ENCODE measurements at regions not wholly inside any gene's neighbourhood (a gene's known extent, or its start where the extent isn't known, plus 50 kb on each side); places are given as distances from the start of the nearest gene placed in this dataset.

DNA sequence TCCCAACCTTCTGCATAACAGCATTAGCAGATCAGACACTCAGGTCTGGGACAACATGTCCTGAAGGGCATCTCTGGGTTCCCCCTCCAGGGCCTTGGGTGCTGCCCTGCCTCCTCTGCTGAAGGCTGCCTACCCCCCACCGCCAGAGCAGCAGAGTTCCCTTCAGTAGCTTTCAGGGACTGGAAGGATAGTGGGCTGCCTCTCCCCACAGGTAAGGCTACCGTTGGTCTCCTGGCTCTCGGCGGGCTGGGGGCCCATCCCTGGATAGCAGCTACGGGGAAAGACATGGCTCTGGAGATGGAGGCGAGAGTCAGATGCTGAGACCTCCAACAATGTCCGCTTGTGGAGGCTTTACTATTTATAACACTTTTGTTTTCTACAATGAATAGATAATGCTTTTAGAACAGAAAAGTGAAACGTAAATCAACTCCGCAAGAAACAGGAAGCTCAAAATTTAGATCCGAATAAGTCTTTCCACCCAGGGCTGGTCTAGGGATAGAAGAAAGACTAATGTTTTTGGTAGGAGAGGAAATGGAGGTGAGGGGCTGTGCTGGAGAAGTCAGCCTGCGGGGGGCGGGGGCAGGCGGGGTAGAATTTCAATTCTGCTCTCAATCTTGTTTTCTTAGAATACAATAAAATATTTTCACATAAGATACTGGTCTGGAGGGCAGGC is 58.4 kb downstream of the ARL4C start:
- no peaks in the 10 kb centered on the region for H3K36me3 ChIP-seq (ENCODE audit: control insufficient read depth, insufficient read depth, low read length)
- peaks cover 32% of the 10 kb centered on the region for H3K4me1 ChIP-seq (ENCODE audit: control insufficient read depth, insufficient read depth, low read length)
- intact Hi-C loops (cut with micrococcal nuclease), result no loop called here
- H3K4me3 ChIP-seq (ENCODE audit: low read length), result no peak overlapping the region
- Mint-ChIP-seq H3K36me3 (no peaks in the 10 kb centered on the region), H3K4me3 (peak overlapping the region; percentile 42), H3K27me3 (ENCODE audit: low read depth in 2 of 2) (no peaks in the 10 kb centered on the region), H3K4me1 (peaks cover 44 to 65% of the 10 kb centered on the region in 2 donors), H3K9me3 (peaks cover 0 to 3% of the 10 kb centered on the region in 2 donors), H3K27ac (peak overlapping the region; percentile 60 to 76)
- H3K27ac ChIP-seq (ENCODE audit: low read length), result no peak overlapping the region
- DNase-seq, result peak in 1 of 2 donors; percentile 43
- H3K27me3 ChIP-seq (ENCODE audit: control insufficient read depth, insufficient read depth, low read length), result no peaks in the 10 kb centered on the region
- WGBS (ENCODE audit: insufficient coverage), result 59% methylated on average over 8 of the region's 13 CpGs
- H3K9me3 ChIP-seq (ENCODE audit: control insufficient read depth, insufficient read depth, low read length), result no peaks in the 10 kb centered on the region
- no peak for ATAC-seq
- TF ChIP-seq CTCF (IDR thresholded peaks at IDR 0.05), result no peak

DNA sequence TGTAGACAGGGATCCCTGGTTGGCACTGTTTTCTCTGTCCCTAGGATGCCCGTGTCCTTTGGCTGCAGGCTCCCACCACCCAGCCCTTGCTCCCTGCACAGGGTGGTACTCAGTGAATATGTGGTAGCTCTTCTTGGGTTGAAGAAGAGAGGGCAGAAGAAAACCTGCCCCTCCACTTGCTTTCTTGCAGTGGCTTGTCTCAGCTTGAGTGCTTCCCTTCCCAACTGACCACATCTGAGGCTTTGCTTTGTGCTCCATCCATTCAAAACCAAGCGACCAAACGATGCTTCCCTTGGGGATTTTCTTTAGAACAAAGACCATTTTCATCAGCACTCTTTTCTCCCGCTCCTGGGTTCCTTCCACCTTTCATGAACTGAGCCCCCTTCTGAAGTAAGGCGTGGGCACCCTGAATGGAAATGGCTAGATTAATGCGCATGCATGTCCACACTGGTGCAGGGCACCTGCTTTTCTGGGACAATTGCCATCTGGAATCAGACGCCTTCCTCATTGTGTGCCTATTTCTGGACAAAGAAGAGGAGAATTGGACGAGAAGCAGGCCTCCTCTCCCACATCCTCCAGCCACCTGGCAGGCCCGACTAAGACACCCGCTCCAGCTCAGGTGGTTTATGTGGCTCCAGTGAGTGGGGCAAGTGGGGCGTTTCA is 59.1 kb downstream of the ARL4C start:
- Histone ChIP-seq H3K4me1 (ENCODE audit: control insufficient read depth, insufficient read depth, low read length) (peaks cover 32% of the 10 kb centered on the region), H3K9me3 (ENCODE audit: control insufficient read depth, insufficient read depth, low read length) (no peaks in the 10 kb centered on the region), H3K27me3 (ENCODE audit: control insufficient read depth, insufficient read depth, low read length) (no peaks in the 10 kb centered on the region), H3K27ac (ENCODE audit: low read length) (no peak overlapping the region), H3K4me3 (ENCODE audit: low read length) (no peak overlapping the region), H3K36me3 (ENCODE audit: control insufficient read depth, insufficient read depth, low read length) (no peaks in the 10 kb centered on the region)
- Mint-ChIP-seq H3K4me3 (no peak overlapping the region), H3K4me1 (peaks cover 41 to 63% of the 10 kb centered on the region in 2 donors), H3K36me3 (no peaks in the 10 kb centered on the region), H3K9me3 (peaks cover 0 to 3% of the 10 kb centered on the region in 2 donors), H3K27me3 (ENCODE audit: low read depth in 2 of 2) (no peaks in the 10 kb centered on the region), H3K27ac (peak overlapping the region in 1 of 2 donors; percentile 58)
- 62% methylated on average over 10 of the region's 11 CpGs for WGBS (ENCODE audit: insufficient coverage)
- no peak for TF ChIP-seq CTCF (IDR thresholded peaks at IDR 0.05)
- DNase-seq (peak in 1 of 2 donors; percentile 19), ATAC-seq (no peak)
- intact Hi-C loops (cut with micrococcal nuclease), result no loop called here

DNA sequence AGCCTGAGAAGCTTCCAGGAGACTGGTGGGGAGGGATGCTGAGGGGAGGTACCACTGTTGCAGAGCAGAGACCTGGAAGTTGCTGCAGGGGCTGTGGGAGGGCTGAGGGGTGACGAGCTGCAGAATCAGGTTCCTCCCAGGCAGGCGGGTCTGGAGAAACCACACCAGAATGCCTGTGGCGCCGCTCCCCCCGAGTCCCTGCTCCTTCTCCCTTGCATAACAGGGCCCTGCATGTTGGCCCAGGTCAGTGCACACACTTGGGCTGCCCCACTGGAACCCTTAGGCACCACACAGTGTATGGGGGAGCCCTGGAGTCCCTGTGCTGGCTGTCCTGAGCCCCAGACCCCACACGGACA is 60.4 kb downstream of the ARL4C start:
- Mint-ChIP-seq H3K4me1 (peaks cover 37 to 56% of the 10 kb centered on the region in 2 donors), H3K27me3 (ENCODE audit: low read depth in 2 of 2) (no peaks in the 10 kb centered on the region), H3K4me3 (no peak overlapping the region), H3K27ac (peak overlapping the region in 1 of 2 donors; percentile 48), H3K9me3 (peaks cover 0 to 3% of the 10 kb centered on the region in 2 donors), H3K36me3 (no peaks in the 10 kb centered on the region)
- H3K4me3 ChIP-seq (ENCODE audit: low read length), result no peak overlapping the region
- H3K27me3 ChIP-seq (ENCODE audit: control insufficient read depth, insufficient read depth, low read length), result no peaks in the 10 kb centered on the region
- H3K4me1 ChIP-seq (ENCODE audit: control insufficient read depth, insufficient read depth, low read length), result peaks cover 32% of the 10 kb centered on the region
- H3K9me3 ChIP-seq (ENCODE audit: control insufficient read depth, insufficient read depth, low read length), result no peaks in the 10 kb centered on the region
- no peak overlapping the region for H3K27ac ChIP-seq (ENCODE audit: low read length)
- no peak for ATAC-seq
- DNase-seq, result no peak
- TF ChIP-seq CTCF (IDR thresholded peaks at IDR 0.05), result no peak
- no peaks in the 10 kb centered on the region for H3K36me3 ChIP-seq (ENCODE audit: control insufficient read depth, insufficient read depth, low read length)
- intact Hi-C loops (cut with micrococcal nuclease), result no loop called here
- 74% methylated on average over 6 of the region's 6 CpGs for WGBS (ENCODE audit: insufficient coverage)

Data from natural killer cell (primary cell).